ENCODE measurements at regions not wholly inside any gene's neighbourhood (a gene's known extent, or its start where the extent isn't known, plus 50 kb on each side); places are given as distances from the start of the nearest gene placed in this dataset.

GRCh38 chr5:90144625-90145327 lies 264.8 kb downstream of the CETN3 start:
- Histone ChIP-seq H3K27me3 (no peaks in the 10 kb centered on the region), H3K4me2 (no peak overlapping the region)

GRCh38 chr5:90142541-90142940 lies 267.0 kb downstream of the CETN3 start:
- no peaks in the 10 kb centered on the region for H4K20me1 ChIP-seq
- H3K36me3 ChIP-seq, result no peaks in the 10 kb centered on the region
- H3K4me2 ChIP-seq, result no peak overlapping the region

More at GRCh38 chr5:90144625-90145327, 264.8 kb downstream of the CETN3 start:
- H3K4me3 ChIP-seq, result no peak overlapping the region
- no peak for TF ChIP-seq Cebpa-rat (IDR thresholded peaks at IDR 0.05)
- peaks cover 2% of the 10 kb centered on the region; the same call in 1 of the 2 replicates for H3K9me3 ChIP-seq
- no peak overlapping the region for H3K9ac ChIP-seq
- H3K27ac ChIP-seq, result no peak overlapping the region
- H4K20me1 ChIP-seq, result no peaks in the 10 kb centered on the region
- H3K4me1 ChIP-seq, result peaks cover 4% of the 10 kb centered on the region; the same call in 1 of the 2 replicates
- H3K36me3 ChIP-seq, result no peaks in the 10 kb centered on the region

GRCh38 chr5:90141984-90142383 lies 267.6 kb downstream of the CETN3 start:
- Histone ChIP-seq H3K4me3 (no peak overlapping the region), H4K20me1 (no peaks in the 10 kb centered on the region), H3K27ac (no peak overlapping the region), H3K4me1 (peaks cover 4% of the 10 kb centered on the region; the same call in 1 of the 2 replicates), H3K9ac (no peak overlapping the region), H3K9me3 (peaks cover 5% of the 10 kb centered on the region; the same call in 1 of the 2 replicates), H3K27me3 (no peaks in the 10 kb centered on the region), H3K36me3 (no peaks in the 10 kb centered on the region), H3K4me2 (no peak overlapping the region)
- no peak for TF ChIP-seq Cebpa-rat (IDR thresholded peaks at IDR 0.05)

More at GRCh38 chr5:90142541-90142940, 267.0 kb downstream of the CETN3 start:
- Histone ChIP-seq H3K27ac (no peak overlapping the region), H3K9ac (no peak overlapping the region), H3K4me1 (peaks cover 4% of the 10 kb centered on the region; the same call in 1 of the 2 replicates), H3K27me3 (no peaks in the 10 kb centered on the region), H3K9me3 (peaks cover 5% of the 10 kb centered on the region; the same call in 1 of the 2 replicates), H3K4me3 (no peak overlapping the region)
- no peak for TF ChIP-seq Cebpa-rat (IDR thresholded peaks at IDR 0.05)

GRCh38 chr5:90136952-90137528 lies 272.5 kb downstream of the CETN3 start:
- Histone ChIP-seq H4K20me1 (no peaks in the 10 kb centered on the region), H3K9ac (no peak overlapping the region), H3K4me3 (no peak overlapping the region), H3K27me3 (no peaks in the 10 kb centered on the region), H3K36me3 (no peaks in the 10 kb centered on the region), H3K27ac (no peak overlapping the region), H3K9me3 (peaks cover 5% of the 10 kb centered on the region; the same call in 1 of the 2 replicates), H3K4me2 (no peak overlapping the region), H3K4me1 (no peaks in the 10 kb centered on the region)
- TF ChIP-seq Cebpa-rat (IDR thresholded peaks at IDR 0.05), result no peak

- Histone ChIP-seq H4K20me1 (no peaks in the 10 kb centered on the region), H3K4me2 (no peak overlapping the region), H3K4me1 (no peaks in the 10 kb centered on the region), H3K9ac (no peak overlapping the region), H3K9me3 (peaks cover 5% of the 10 kb centered on the region; the same call in 1 of the 2 replicates), H3K36me3 (no peaks in the 10 kb centered on the region), H3K4me3 (no peak overlapping the region), H3K27me3 (no peaks in the 10 kb centered on the region), H3K27ac (no peak overlapping the region)
- no peak for TF ChIP-seq Cebpa-rat (IDR thresholded peaks at IDR 0.05)
These were observed 273.7 kb downstream of the CETN3 start for GRCh38 chr5:90135779-90136378.

- H4K20me1 ChIP-seq, result no peaks in the 10 kb centered on the region
- no peaks in the 10 kb centered on the region for H3K27me3 ChIP-seq
- H3K9me3 ChIP-seq, result peaks cover 4% of the 10 kb centered on the region; the same call in 1 of the 2 replicates
- no peak overlapping the region for H3K4me3 ChIP-seq
- H3K9ac ChIP-seq, result no peak overlapping the region
- H3K36me3 ChIP-seq, result no peaks in the 10 kb centered on the region
- H3K4me2 ChIP-seq, result no peak overlapping the region
- TF ChIP-seq Cebpa-rat (IDR thresholded peaks at IDR 0.05), result no peak
- no peaks in the 10 kb centered on the region for H3K4me1 ChIP-seq
- no peak overlapping the region for H3K27ac ChIP-seq
These were observed 274.7 kb downstream of the CETN3 start for GRCh38 chr5:90134892-90135291.

GRCh38 chr5:90134381-90134780 lies 275.2 kb downstream of the CETN3 start:
- Histone ChIP-seq H3K9me3 (no peaks in the 10 kb centered on the region), H3K4me1 (no peaks in the 10 kb centered on the region), H3K36me3 (no peaks in the 10 kb centered on the region), H3K9ac (no peak overlapping the region), H3K27me3 (no peaks in the 10 kb centered on the region), H3K4me2 (no peak overlapping the region), H3K4me3 (no peak overlapping the region), H3K27ac (no peak overlapping the region), H4K20me1 (no peaks in the 10 kb centered on the region)
- no peak for TF ChIP-seq Cebpa-rat (IDR thresholded peaks at IDR 0.05)

- Histone ChIP-seq H3K4me3 (no peak overlapping the region), H3K36me3 (no peaks in the 10 kb centered on the region), H3K9ac (no peak overlapping the region), H3K27me3 (no peaks in the 10 kb centered on the region), H3K4me1 (no peaks in the 10 kb centered on the region), H3K4me2 (no peak overlapping the region), H4K20me1 (no peaks in the 10 kb centered on the region), H3K27ac (no peak overlapping the region), H3K9me3 (no peaks in the 10 kb centered on the region)
- TF ChIP-seq Cebpa-rat (IDR thresholded peaks at IDR 0.05), result no peak
These were observed 275.6 kb downstream of the CETN3 start for GRCh38 chr5:90133941-90134340.

- Histone ChIP-seq H3K4me3 (no peak overlapping the region), H3K4me1 (no peaks in the 10 kb centered on the region), H3K9ac (no peak overlapping the region), H3K4me2 (no peak overlapping the region), H3K9me3 (no peaks in the 10 kb centered on the region), H4K20me1 (no peaks in the 10 kb centered on the region), H3K27me3 (no peaks in the 10 kb centered on the region), H3K27ac (no peak overlapping the region), H3K36me3 (no peaks in the 10 kb centered on the region)
- TF ChIP-seq Cebpa-rat (IDR thresholded peaks at IDR 0.05), result no peak
These were observed 278.0 kb downstream of the CETN3 start for GRCh38 chr5:90131383-90132133.
